ENCODE measurements at regions not wholly inside any gene's neighbourhood (a gene's known extent, or its start where the extent isn't known, plus 50 kb on each side); places are given as distances from the start of the nearest gene placed in this dataset.

DNA sequence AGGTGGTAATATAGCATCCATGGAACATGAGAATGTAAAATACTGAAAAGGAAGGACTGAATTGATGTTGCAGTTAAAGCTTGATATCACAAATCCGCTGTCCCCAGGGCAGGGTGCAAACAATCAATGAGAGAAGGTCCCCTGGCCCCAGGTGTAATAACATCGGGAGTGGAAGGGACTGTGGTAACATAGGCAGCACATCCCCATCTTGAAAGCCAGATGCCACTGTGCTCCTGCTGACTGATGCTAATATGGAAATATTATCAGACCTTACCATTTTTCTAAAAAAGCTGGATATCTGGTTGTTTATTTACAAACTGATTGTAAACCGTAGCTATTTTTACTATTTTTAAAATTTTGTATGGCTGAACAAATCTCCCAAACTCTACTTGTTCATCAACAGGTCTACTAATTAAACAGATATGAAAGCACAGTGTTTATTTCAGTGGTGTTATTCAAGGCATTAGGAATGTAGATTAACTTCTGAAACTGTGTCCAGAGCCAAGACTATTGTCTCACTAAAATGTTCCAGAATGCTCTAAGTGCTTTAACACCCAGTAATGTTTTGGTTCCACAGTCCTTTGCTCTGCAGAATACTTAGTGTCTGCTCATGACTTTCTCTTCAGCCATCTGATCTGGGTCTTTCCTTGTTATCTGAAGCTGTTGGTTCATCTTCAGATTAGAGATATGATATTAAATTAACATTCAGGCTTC, 386.0 kb upstream of the RARB start:
- TF ChIP-seq CHD2 (IDR thresholded peaks at IDR 0.05; ENCODE audit: low read length) (no peak), TAF1 (IDR thresholded peaks at IDR 0.05; ENCODE audit: low read depth, low read length) (no peak), EZH2 (IDR thresholded peaks at IDR 0.05; ENCODE audit: low read depth, low read length, severe bottlenecking) (no peak), BCL11A (IDR thresholded peaks at IDR 0.05; ENCODE audit: low read depth in 2 of 2, low read length in 2 of 2) (no peak), TBP (IDR thresholded peaks at IDR 0.05; ENCODE audit: low read depth, low read length) (no peak), EP300 (IDR thresholded peaks at IDR 0.05; ENCODE audit: borderline replicate concordance in 1 of 2, low read depth in 2 of 2, low read length in 2 of 2) (no peak), POLR2A (IDR thresholded peaks at IDR 0.05; ENCODE audit: control extremely low read depth in 1 of 2, low read depth in 2 of 2, low read length in 2 of 2) (no peak), YY1 (IDR thresholded peaks at IDR 0.05; ENCODE audit: low read depth, low read length) (no peak), GABPA (IDR thresholded peaks at IDR 0.05; ENCODE audit: borderline replicate concordance, insufficient read depth, low read length) (no peak), RFX5 (IDR thresholded peaks at IDR 0.05; ENCODE audit: borderline replicate concordance, low read depth, low read length) (no peak), RXRA (IDR thresholded peaks at IDR 0.05; ENCODE audit: insufficient read depth, low read depth, low read length) (no peak), POLR2AphosphoS5 (IDR thresholded peaks at IDR 0.05; ENCODE audit: low read depth, low read length) (no peak)
- TF ChIP-seq, protein P1, sequence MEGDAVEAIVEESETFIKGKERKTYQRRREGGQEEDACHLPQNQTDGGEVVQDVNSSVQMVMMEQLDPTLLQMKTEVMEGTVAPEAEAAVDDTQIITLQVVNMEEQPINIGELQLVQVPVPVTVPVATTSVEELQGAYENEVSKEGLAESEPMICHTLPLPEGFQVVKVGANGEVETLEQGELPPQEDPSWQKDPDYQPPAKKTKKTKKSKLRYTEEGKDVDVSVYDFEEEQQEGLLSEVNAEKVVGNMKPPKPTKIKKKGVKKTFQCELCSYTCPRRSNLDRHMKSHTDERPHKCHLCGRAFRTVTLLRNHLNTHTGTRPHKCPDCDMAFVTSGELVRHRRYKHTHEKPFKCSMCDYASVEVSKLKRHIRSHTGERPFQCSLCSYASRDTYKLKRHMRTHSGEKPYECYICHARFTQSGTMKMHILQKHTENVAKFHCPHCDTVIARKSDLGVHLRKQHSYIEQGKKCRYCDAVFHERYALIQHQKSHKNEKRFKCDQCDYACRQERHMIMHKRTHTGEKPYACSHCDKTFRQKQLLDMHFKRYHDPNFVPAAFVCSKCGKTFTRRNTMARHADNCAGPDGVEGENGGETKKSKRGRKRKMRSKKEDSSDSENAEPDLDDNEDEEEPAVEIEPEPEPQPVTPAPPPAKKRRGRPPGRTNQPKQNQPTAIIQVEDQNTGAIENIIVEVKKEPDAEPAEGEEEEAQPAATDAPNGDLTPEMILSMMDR (IDR thresholded peaks at IDR 0.05; ENCODE audit: control extremely low read depth in 1 of 3, insufficient read depth in 1 of 3, low read depth in 1 of 3, low read length in 3 of 3): no peak
- TF ChIP-seq, protein P2, sequence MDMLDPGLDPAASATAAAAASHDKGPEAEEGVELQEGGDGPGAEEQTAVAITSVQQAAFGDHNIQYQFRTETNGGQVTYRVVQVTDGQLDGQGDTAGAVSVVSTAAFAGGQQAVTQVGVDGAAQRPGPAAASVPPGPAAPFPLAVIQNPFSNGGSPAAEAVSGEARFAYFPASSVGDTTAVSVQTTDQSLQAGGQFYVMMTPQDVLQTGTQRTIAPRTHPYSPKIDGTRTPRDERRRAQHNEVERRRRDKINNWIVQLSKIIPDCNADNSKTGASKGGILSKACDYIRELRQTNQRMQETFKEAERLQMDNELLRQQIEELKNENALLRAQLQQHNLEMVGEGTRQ (IDR thresholded peaks at IDR 0.05; ENCODE audit: low read length): no peak

Data from H1 (cell line).